A549 (cell line): ENCODE measurements at regions not wholly inside any gene's neighbourhood (a gene's known extent, or its start where the extent isn't known, plus 50 kb on each side); places are given as distances from the start of the nearest gene placed in this dataset.

ENCODE experiments used
- ATAC-seq, 2 experiments: fragments of 200-7000 bp in 1 of 2; fragments of >200 bp in 1 of 2; cut with Nextera tagmentation in 1 of 2; cut with Tn5 transposase in 1 of 2; 3 replicates each; pipeline versions ENCODE4 v1.8.0 to v1.9.1; 2018 to 2020; ENCODE audit warnings: mild to moderate bottlenecking in 1 of 2, moderate library complexity in 1 of 2
- CTCF ChIA-PET: fragments of 300-600 bp; sonication (Branson Sonifier 250); formaldehyde crosslinking; extraction: SDS; loops from one replicate; lab custom pipeline; 2021; ENCODE audit warnings: antibody characterized with exemption, inconsistent platforms; lab: Yijun Ruan, JAX
- POLR2A ChIA-PET: fragments of 350-600 bp; formaldehyde crosslinking; extraction: SDS; loops from one replicate; lab custom pipeline; 2021; ENCODE audit warnings: antibody characterized with exemption, inconsistent platforms; lab: Yijun Ruan, JAX
- DNase-seq, 2 experiments: peaks; one replicate each; pipeline versions ENCODE4 v3.0.0 to v3.0.0-alpha.2; 2011 to 2016; ENCODE audit warnings: low read depth in 1 of 2, low spot score in 1 of 2
- FAIRE-seq: peaks from 2 replicates; lab custom pipeline; 2011; peaks lifted over from hg19 to GRCh38; lab: Jason Lieb, UNC
- H3K27ac ChIP-seq, 2 experiments: fragments of >200 bp; sonication (Bioruptor Twin); formaldehyde crosslinking; 3 replicates each; pipeline ENCODE4 v1.5.1; 2016 to 2017
- H3K4me1 ChIP-seq: fragments of >200 bp; sonication (Bioruptor Twin); formaldehyde crosslinking; 3 replicates; pipeline ENCODE4 v1.6.1; 2016
- H3K4me2 ChIP-seq: fragments of >200 bp; sonication (Bioruptor Twin); formaldehyde crosslinking; 3 replicates; pipeline ENCODE4 v1.6.1; 2016
- H3K4me3 ChIP-seq: fragments of >200 bp; sonication (Bioruptor Twin); formaldehyde crosslinking; 3 replicates; pipeline ENCODE4 v1.5.1; 2016
- H3K9me3 ChIP-seq: fragments of >200 bp; sonication (Bioruptor Twin); formaldehyde crosslinking; 3 replicates; pipeline ENCODE4 v1.6.1; 2016
- ATOH8 ChIP-seq: fragments of 250-450 bp; sonication (Bioruptor Pico); IDR thresholded peaks from 2 replicates; pipeline ENCODE4 v1.5.0; 2020; ENCODE audit warnings: low read depth, mild to moderate bottlenecking, moderate library complexity
- CBX8 ChIP-seq: fragments of 200-600 bp; sonication (generic); IDR thresholded peaks from 2 replicates; pipeline ENCODE4 v1.6.1; 2016
- CHD4 ChIP-seq: fragments of 200-600 bp; sonication (generic); IDR thresholded peaks from 2 replicates; pipeline ENCODE4 v1.6.1; 2016; ENCODE audit warnings: antibody characterized with exemption, mild to moderate bottlenecking, borderline replicate concordance
- CTCF ChIP-seq: fragments of >200 bp; sonication (Bioruptor Twin); formaldehyde crosslinking; IDR thresholded peaks from 3 replicates; pipeline ENCODE4 v1.5.1; 2016
- EP300 ChIP-seq, 2 experiments: fragments of >200 bp; sonication (Bioruptor Twin); formaldehyde crosslinking; IDR thresholded peaks; 2 replicates in 1 of 2; 3 replicates in 1 of 2; pipeline ENCODE4 v1.6.1; 2016 to 2017
- ESRRA ChIP-seq: fragments of 150-350 bp; IDR thresholded peaks from 2 replicates; pipeline ENCODE4 v1.6.1; 2014; ENCODE audit warnings: mild to moderate bottlenecking, low read length, borderline replicate concordance
- FOXS1 ChIP-seq: fragments of 250-450 bp; sonication (Bioruptor Pico); IDR thresholded peaks from 2 replicates; pipeline ENCODE4 v1.5.0; 2020; ENCODE audit warnings: mild to moderate bottlenecking, moderate library complexity
- HDAC2 ChIP-seq: fragments of 200-600 bp; sonication (generic); IDR thresholded peaks from 2 replicates; pipeline ENCODE4 v1.6.1; 2016
- HES2 ChIP-seq: fragments of >200 bp; sonication (Bioruptor Twin); formaldehyde crosslinking; IDR thresholded peaks from 2 replicates; pipeline ENCODE4 v1.6.1; 2016
- HEYL ChIP-seq: fragments of 250-450 bp; sonication (Bioruptor Pico); IDR thresholded peaks from 2 replicates; pipeline ENCODE4 v1.8.0; 2021; ENCODE audit warnings: mild to moderate bottlenecking, moderate library complexity
- JUN ChIP-seq, 2 experiments: fragments of >200 bp; sonication (Bioruptor Twin); formaldehyde crosslinking; IDR thresholded peaks; 2 replicates in 1 of 2; 3 replicates in 1 of 2; pipeline ENCODE4 v1.6.1; 2016 to 2017
- MAX ChIP-seq: IDR thresholded peaks from 2 replicates; pipeline ENCODE4 v1.6.1; 2012
- MYC ChIP-seq: IDR thresholded peaks from 2 replicates; pipeline ENCODE4 v1.6.1; 2012; ENCODE audit warnings: mild to moderate bottlenecking, inconsistent platforms, low read length, improper control_type of control experiment, borderline replicate concordance
- NFE2L2 ChIP-seq: fragments of 150-350 bp; conservative IDR thresholded peaks from 2 replicates; pipeline ENCODE4 v1.6.1; 2014; ENCODE audit warnings: low read length
- PHF8 ChIP-seq: fragments of 200-600 bp; sonication (generic); IDR thresholded peaks from 2 replicates; pipeline ENCODE4 v1.6.1; 2016; ENCODE audit warnings: low read depth, mild to moderate bottlenecking, antibody characterized with exemption, moderate library complexity, borderline replicate concordance
- POLR2A ChIP-seq: IDR thresholded peaks from 2 replicates; pipeline ENCODE4 v1.6.1; 2012; ENCODE audit warnings: mild to moderate bottlenecking, low read length
- RAD21 ChIP-seq, 2 experiments: fragments of >200 bp in 1 of 2; sonication (Bioruptor Twin) in 1 of 2; formaldehyde crosslinking in 1 of 2; IDR thresholded peaks in 1 of 2; conservative IDR thresholded peaks in 1 of 2; 2 replicates in 1 of 2; 3 replicates in 1 of 2; pipeline ENCODE4 v1.6.1; 2012 to 2018; ENCODE audit warnings: inconsistent platforms in 1 of 2
- RCOR1 ChIP-seq: fragments of 150-350 bp; IDR thresholded peaks from 2 replicates; pipeline ENCODE4 v1.6.1; 2014; ENCODE audit warnings: antibody characterized with exemption, low read length, low read depth
- REST ChIP-seq: fragments of 200-600 bp; sonication (generic); IDR thresholded peaks from 2 replicates; pipeline ENCODE4 v1.6.1; 2016; ENCODE audit warnings: antibody characterized with exemption, mild to moderate bottlenecking, moderate library complexity
- RFX5 ChIP-seq: fragments of 450-650 bp; IDR thresholded peaks from 2 replicates; pipeline ENCODE4 v1.7.1; 2014; ENCODE audit warnings: antibody characterized with exemption, mild to moderate bottlenecking, moderate library complexity
- ZFP36 ChIP-seq: fragments of 450-650 bp; IDR thresholded peaks from 2 replicates; pipeline ENCODE4 v1.6.1; 2014; ENCODE audit warnings: borderline replicate concordance; ENCODE audit not compliant: partially characterized antibody
- WGBS: methylation state at CpG from one replicate; pipeline ENCODE4 v1.1.6; 2017; ENCODE audit errors: missing lambda C conversion rate; 5-methylcytosine and 5-hydroxymethylcytosine counted together

- TF ChIP-seq CTCF (no peak), RFX5 (no peak)
- Histone ChIP-seq H3K4me1 (no peaks in the 10 kb centered on the region), H3K4me3 (no peak overlapping the region), H3K27ac (no peak overlapping the region), H3K4me2 (no peak overlapping the region), H3K9me3 (no peaks in the 10 kb centered on the region)
- POLR2A ChIA-PET: no interaction called here
- no peak for ATAC-seq
- no peak for DNase-seq
- CTCF ChIA-PET: no interaction called here
- FAIRE-seq: no peak
Measured at GRCh38 chr4:115871596-115871995, 758.2 kb upstream of the NDST4 start.

GRCh38 chr4:115866364-115866896 lies 753.0 kb upstream of the NDST4 start:
- no peak overlapping the region for H3K4me3 ChIP-seq
- ATAC-seq (no peak), DNase-seq (no peak), FAIRE-seq (no peak)
- H3K4me1 ChIP-seq: no peaks in the 10 kb centered on the region
- 13% methylated on average over 3 of the region's 3 CpGs for WGBS
- CTCF ChIA-PET: no interaction called here
- POLR2A ChIA-PET: no interaction called here
- H3K4me2 ChIP-seq: no peak overlapping the region
- TF ChIP-seq MYC (no peak), JUN (IDR thresholded peaks at IDR 0.05) (no peak), CHD4 (no peak), REST (no peak)
- H3K9me3 ChIP-seq: no peaks in the 10 kb centered on the region
- no peak overlapping the region for H3K27ac ChIP-seq

- WGBS: 3% methylated on average over 2 of the region's 2 CpGs
- CTCF ChIA-PET: no interaction called here
- no peaks in the 10 kb centered on the region for H3K9me3 ChIP-seq
- no peak overlapping the region for H3K4me2 ChIP-seq
- no peak overlapping the region for H3K27ac ChIP-seq
- ATAC-seq: no peak
- POLR2A ChIA-PET: no interaction called here
- no peak for DNase-seq
- H3K4me1 ChIP-seq: no peaks in the 10 kb centered on the region
- TF ChIP-seq JUN (IDR thresholded peaks at IDR 0.05) (no peak), NFE2L2 (no peak), CBX8 (no peak), FOXS1 (CRISPR knock-in tag) (no peak), HEYL (CRISPR knock-in tag) (no peak), CTCF (no peak), ESRRA (no peak), RCOR1 (no peak), POLR2A (no peak)
- TF ChIP-seq, all 56 proteins: peak for 0
- no peak for FAIRE-seq
- no peak overlapping the region for H3K4me3 ChIP-seq
Measured at GRCh38 chr4:115865736-115866135, 752.3 kb upstream of the NDST4 start.

GRCh38 chr4:115852767-115853091 lies 739.3 kb upstream of the NDST4 start:
- Histone ChIP-seq H3K27ac (no peak overlapping the region), H3K9me3 (no peaks in the 10 kb centered on the region), H3K4me1 (no peaks in the 10 kb centered on the region), H3K4me3 (no peak overlapping the region), H3K4me2 (no peak overlapping the region)
- ChIA-PET POLR2A (no interaction called here), CTCF (no interaction called here)
- no peak for FAIRE-seq
- WGBS: 18% methylated on average over 1 of the region's 1 CpG
- DNase-seq: no peak
- no peak for ATAC-seq
- no peak for TF ChIP-seq EP300 (IDR thresholded peaks at IDR 0.05)
- no peak for TF ChIP-seq RAD21 (conservative IDR thresholded peaks at IDR 0.05 in 1 of 2, IDR thresholded peaks at IDR 0.05 in 1 of 2)
- TF ChIP-seq PHF8: no peak
- no peak for TF ChIP-seq ZFP36
- no peak for TF ChIP-seq CBX8
- no peak for TF ChIP-seq HES2
- TF ChIP-seq MAX: no peak
- no peak for TF ChIP-seq HDAC2
- TF ChIP-seq ATOH8 (CRISPR knock-in tag): no peak
